ENCODE measurements at regions not wholly inside any gene's neighbourhood (a gene's known extent, or its start where the extent isn't known, plus 50 kb on each side); places are given as distances from the start of the nearest gene placed in this dataset.

GRCh38 chr4:62301500-62301899, 1101.4 kb downstream of the ADGRL3 start:
- no peaks in the 10 kb centered on the region for H3K36me3 ChIP-seq (replicated peaks; ENCODE audit: insufficient read depth, low read length)
- H3K4me1 ChIP-seq (ENCODE audit: low read length) = no peaks in the 10 kb centered on the region
- no peaks in the 10 kb centered on the region for H3F3A ChIP-seq (ENCODE audit: insufficient read depth, low read length)
- H3K9me3 ChIP-seq (replicated peaks; ENCODE audit: insufficient read depth, low read length) = no peaks in the 10 kb centered on the region
- H4K20me1 ChIP-seq (ENCODE audit: insufficient read depth, low read length) = no peaks in the 10 kb centered on the region
- TF ChIP-seq CTCF (IDR thresholded peaks at IDR 0.05; ENCODE audit: low read length) (no peak), EZH2 (optimal IDR thresholded peaks at IDR 0.05; ENCODE audit: low read depth, low read length) (no peak), EZH2phosphoT487 (IDR thresholded peaks at IDR 0.05; ENCODE audit: low read length) (no peak)
- H3K27me3 ChIP-seq (replicated peaks; ENCODE audit: insufficient read depth, low read length) = no peaks in the 10 kb centered on the region
- H3K79me2 ChIP-seq (ENCODE audit: low read length) = no peaks in the 10 kb centered on the region
- no peak overlapping the region for H3K9ac ChIP-seq (ENCODE audit: low read length)
- H2AFZ ChIP-seq (ENCODE audit: low read length) = no peak overlapping the region
- H3K27ac ChIP-seq (ENCODE audit: low read length) = no peak overlapping the region
- H3K4me2 ChIP-seq (ENCODE audit: low read depth, low read length) = no peak overlapping the region
- DNase-seq = no peak
- no peak overlapping the region for H3K4me3 ChIP-seq (ENCODE audit: low read length)
- H3K9me2 ChIP-seq (replicated peaks; ENCODE audit: insufficient read depth, low read length) = no peaks in the 10 kb centered on the region

GRCh38 chr4:62293551-62293950, 1093.4 kb downstream of the ADGRL3 start:
- no peaks in the 10 kb centered on the region for H3K36me3 ChIP-seq (replicated peaks; ENCODE audit: insufficient read depth, low read length)
- no peak overlapping the region for H3K4me2 ChIP-seq (ENCODE audit: low read depth, low read length)
- H3F3A ChIP-seq (ENCODE audit: insufficient read depth, low read length) = no peaks in the 10 kb centered on the region
- H3K27me3 ChIP-seq (replicated peaks; ENCODE audit: insufficient read depth, low read length) = no peaks in the 10 kb centered on the region
- H2AFZ ChIP-seq (ENCODE audit: low read length) = no peak overlapping the region
- no peaks in the 10 kb centered on the region for H4K20me1 ChIP-seq (ENCODE audit: insufficient read depth, low read length)
- TF ChIP-seq EZH2 (optimal IDR thresholded peaks at IDR 0.05; ENCODE audit: low read depth, low read length) = no peak
- TF ChIP-seq EZH2phosphoT487 (IDR thresholded peaks at IDR 0.05; ENCODE audit: low read length) = no peak
- no peak for TF ChIP-seq CTCF (IDR thresholded peaks at IDR 0.05; ENCODE audit: low read length)
- H3K9me2 ChIP-seq (replicated peaks; ENCODE audit: insufficient read depth, low read length) = no peaks in the 10 kb centered on the region
- no peaks in the 10 kb centered on the region for H3K4me1 ChIP-seq (ENCODE audit: low read length)
- no peak overlapping the region for H3K27ac ChIP-seq (ENCODE audit: low read length)
- H3K9ac ChIP-seq (ENCODE audit: low read length) = no peak overlapping the region
- H3K4me3 ChIP-seq (ENCODE audit: low read length) = no peak overlapping the region
- DNase-seq = no peak
- H3K79me2 ChIP-seq (ENCODE audit: low read length) = no peaks in the 10 kb centered on the region
- no peaks in the 10 kb centered on the region for H3K9me3 ChIP-seq (replicated peaks; ENCODE audit: insufficient read depth, low read length)

- no peak overlapping the region for H3K27ac ChIP-seq (ENCODE audit: low read length)
- no peak for TF ChIP-seq EZH2 (optimal IDR thresholded peaks at IDR 0.05; ENCODE audit: low read depth, low read length)
- no peak for TF ChIP-seq CTCF (IDR thresholded peaks at IDR 0.05; ENCODE audit: low read length)
- TF ChIP-seq EZH2phosphoT487 (IDR thresholded peaks at IDR 0.05; ENCODE audit: low read length) = no peak
- no peak for DNase-seq
- no peaks in the 10 kb centered on the region for H3K4me1 ChIP-seq (ENCODE audit: low read length)
- H2AFZ ChIP-seq (ENCODE audit: low read length) = no peak overlapping the region
- no peaks in the 10 kb centered on the region for H3K27me3 ChIP-seq (replicated peaks; ENCODE audit: insufficient read depth, low read length)
- H3K4me2 ChIP-seq (ENCODE audit: low read depth, low read length) = no peak overlapping the region
- no peaks in the 10 kb centered on the region for H3K9me2 ChIP-seq (replicated peaks; ENCODE audit: insufficient read depth, low read length)
- no peaks in the 10 kb centered on the region for H3F3A ChIP-seq (ENCODE audit: insufficient read depth, low read length)
- no peak overlapping the region for H3K9ac ChIP-seq (ENCODE audit: low read length)
- no peaks in the 10 kb centered on the region for H3K9me3 ChIP-seq (replicated peaks; ENCODE audit: insufficient read depth, low read length)
- H3K4me3 ChIP-seq (ENCODE audit: low read length) = no peak overlapping the region
- no peaks in the 10 kb centered on the region for H3K79me2 ChIP-seq (ENCODE audit: low read length)
- no peaks in the 10 kb centered on the region for H4K20me1 ChIP-seq (ENCODE audit: insufficient read depth, low read length)
- H3K36me3 ChIP-seq (replicated peaks; ENCODE audit: insufficient read depth, low read length) = no peaks in the 10 kb centered on the region
Measured at GRCh38 chr4:62292911-62293310, 1092.8 kb downstream of the ADGRL3 start.
